ENCODE measurements at regions not wholly inside any gene's neighbourhood (a gene's known extent, or its start where the extent isn't known, plus 50 kb on each side); places are given as distances from the start of the nearest gene placed in this dataset.
"Not testable (repeated sequence)": the region's sequence is repeated elsewhere in the genome, so short reads cannot be mapped to it uniquely, and the experiment has no call there.

DNA sequence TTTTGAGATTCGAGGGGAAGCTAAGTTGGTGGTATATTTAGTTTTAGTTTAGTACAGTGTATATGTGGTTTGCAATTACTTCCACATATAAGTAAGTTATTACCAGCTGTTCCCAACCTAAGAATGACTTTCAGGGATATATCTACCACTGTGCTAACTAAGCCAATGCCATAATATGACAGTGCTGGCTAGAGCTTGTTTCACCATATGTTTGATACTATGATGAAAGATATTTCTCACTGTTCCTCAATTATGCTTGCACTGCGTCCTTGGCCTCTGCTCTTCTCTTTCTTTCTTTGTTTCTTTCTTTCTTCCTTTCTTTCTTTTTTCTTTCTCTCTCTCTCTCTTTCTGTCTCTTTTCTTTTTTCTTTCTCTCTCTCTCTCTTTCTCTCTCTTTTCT, 113.8 kb upstream of the SKAP2 start:
- H4K20me1 ChIP-seq (ENCODE audit: insufficient read depth): no peaks in the 10 kb centered on the region
- H3K9me2 ChIP-seq: no peaks in the 10 kb centered on the region
- H3F3A ChIP-seq (replicated peaks; ENCODE audit: insufficient read depth): no peaks in the 10 kb centered on the region
- no peaks in the 10 kb centered on the region for H3K9me3 ChIP-seq
- H3K9ac ChIP-seq: no peak overlapping the region
- ChIA-PET POLR2A (no interaction called here), CTCF (interaction anchor here (2.0 kb wide), 1 partner anchor 15 kb away, joined by 4 read pairs; no protein-coding TSS in a partner anchor)
- no peak overlapping the region for H2AFZ ChIP-seq (ENCODE audit: low read depth)
- TF ChIP-seq TAF1 (IDR thresholded peaks at IDR 0.05; ENCODE audit: borderline replicate concordance, low read depth, low read length) (no peak), IRF3 (IDR thresholded peaks at IDR 0.05; ENCODE audit: low read depth, low read length) (no peak), EZH2phosphoT487 (IDR thresholded peaks at IDR 0.05; ENCODE audit: borderline replicate concordance, low read depth) (no peak), YY1 (IDR thresholded peaks at IDR 0.05; ENCODE audit: low read depth) (no peak), MEF2A (IDR thresholded peaks at IDR 0.05; ENCODE audit: borderline replicate concordance, low read depth) (no peak), RXRA (IDR thresholded peaks at IDR 0.05; ENCODE audit: borderline replicate concordance, low read depth) (no peak), TCF12 (IDR thresholded peaks at IDR 0.05) (no peak), FOXJ3 (CRISPR knock-in tag; IDR thresholded peaks at IDR 0.05) (no peak), RAD21 (IDR thresholded peaks at IDR 0.05; ENCODE audit: low read length) (no peak), CHD2 (IDR thresholded peaks at IDR 0.05; ENCODE audit: low read length, partially characterized antibody) (no peak), TEAD4 (IDR thresholded peaks at IDR 0.05; ENCODE audit: borderline replicate concordance, insufficient read depth) (no peak), MXI1 (IDR thresholded peaks at IDR 0.05; ENCODE audit: low read depth, low read length) (no peak), SIN3A (IDR thresholded peaks at IDR 0.05; ENCODE audit: borderline replicate concordance, low read depth, low read length) (no peak), ZBTB33 (IDR thresholded peaks at IDR 0.05; ENCODE audit: borderline replicate concordance, low read depth) (no peak)
- WGBS (ENCODE audit: low lambda C conversion rate): 8% methylated on average over 2 of the region's 2 CpGs
- H3K27me3 ChIP-seq (ENCODE audit: insufficient read depth): peaks cover 7% of the 10 kb centered on the region; the same call in 1 of the 2 replicates
- H3K4me1 ChIP-seq (ENCODE audit: control insufficient read depth in 1 of 2, insufficient read depth in 2 of 2, low read depth in 1 of 2, low read length in 1 of 2): no peaks in the 10 kb centered on the region
- no peaks in the 10 kb centered on the region for H3K36me3 ChIP-seq (replicated peaks in 1 of 2; ENCODE audit: control insufficient read depth in 1 of 2, insufficient read depth in 2 of 2, low read length in 1 of 2)
- H3K4me3 ChIP-seq (ENCODE audit: low read depth in 2 of 2, low read length in 1 of 2): no peak overlapping the region
- no peak overlapping the region for H3K27ac ChIP-seq (ENCODE audit: low read depth in 2 of 2, low read length in 1 of 2)
- H3K79me2 ChIP-seq (ENCODE audit: insufficient read depth): no peaks in the 10 kb centered on the region
- no peak overlapping the region for H3K4me2 ChIP-seq
- DNase-seq: no peak

- H3K27me3 ChIP-seq (ENCODE audit: insufficient read depth): peaks cover 7% of the 10 kb centered on the region; the same call in 1 of the 2 replicates
- no peaks in the 10 kb centered on the region for H3K36me3 ChIP-seq (replicated peaks in 1 of 2; ENCODE audit: control insufficient read depth in 1 of 2, insufficient read depth in 2 of 2, low read length in 1 of 2)
- no peaks in the 10 kb centered on the region for H3K79me2 ChIP-seq (ENCODE audit: insufficient read depth)
Measured at GRCh38 chr7:26976840-26977239, 112.5 kb upstream of the SKAP2 start.

GRCh38 chr7:26971924-26972323, 107.5 kb upstream of the SKAP2 start:
- H3K4me2 ChIP-seq; H3K4me1 ChIP-seq (ENCODE audit: control insufficient read depth in 1 of 2, insufficient read depth in 2 of 2, low read depth in 1 of 2, low read length in 1 of 2); H3K27me3 ChIP-seq (ENCODE audit: insufficient read depth); H3K9me2 ChIP-seq; H3K4me3 ChIP-seq (ENCODE audit: low read depth in 2 of 2, low read length in 1 of 2); H3K9me3 ChIP-seq; DNase-seq; H2AFZ ChIP-seq (ENCODE audit: low read depth); H4K20me1 ChIP-seq (ENCODE audit: insufficient read depth); CTCF ChIA-PET; POLR2A ChIA-PET; H3F3A ChIP-seq (replicated peaks; ENCODE audit: insufficient read depth); H3K27ac ChIP-seq (ENCODE audit: low read depth in 2 of 2, low read length in 1 of 2); H3K79me2 ChIP-seq (ENCODE audit: insufficient read depth); H3K9ac ChIP-seq; H3K36me3 ChIP-seq (replicated peaks in 1 of 2; ENCODE audit: control insufficient read depth in 1 of 2, insufficient read depth in 2 of 2, low read length in 1 of 2): not testable (repeated sequence)
- 7% methylated on average over 2 of the region's 2 CpGs for WGBS (ENCODE audit: low lambda C conversion rate)

More at GRCh38 chr7:26976840-26977239, 112.5 kb upstream of the SKAP2 start:
- Histone ChIP-seq H2AFZ (ENCODE audit: low read depth) (no peak overlapping the region), H3K9ac (no peak overlapping the region), H3K4me1 (ENCODE audit: control insufficient read depth in 1 of 2, insufficient read depth in 2 of 2, low read depth in 1 of 2, low read length in 1 of 2) (no peaks in the 10 kb centered on the region), H4K20me1 (ENCODE audit: insufficient read depth) (no peaks in the 10 kb centered on the region), H3K9me2 (no peaks in the 10 kb centered on the region), H3K4me3 (ENCODE audit: low read depth in 2 of 2, low read length in 1 of 2) (no peak overlapping the region), H3K27ac (ENCODE audit: low read depth in 2 of 2, low read length in 1 of 2) (no peak overlapping the region), H3K9me3 (no peaks in the 10 kb centered on the region), H3F3A (replicated peaks; ENCODE audit: insufficient read depth) (no peaks in the 10 kb centered on the region), H3K4me2 (no peak overlapping the region)
- TF ChIP-seq CTCF (IDR thresholded peaks at IDR 0.05) (no peak), FOXJ3 (CRISPR knock-in tag; IDR thresholded peaks at IDR 0.05) (no peak), POLR2AphosphoS5 (IDR thresholded peaks at IDR 0.05; ENCODE audit: low read depth, low read length) (no peak)
- no peak for DNase-seq
- ChIA-PET CTCF (interaction anchor here (0.7 to 2.0 kb wide), 3 partner anchors 17 to 295 kb away, joined by 3 to 4 read pairs (median 4); no protein-coding TSS in a partner anchor), POLR2A (no interaction called here)
